Keratinocyte (primary cell): ENCODE measurements at regions not wholly inside any gene's neighbourhood (a gene's known extent, or its start where the extent isn't known, plus 50 kb on each side); places are given as distances from the start of the nearest gene placed in this dataset.

Experiments
- CTCF ChIP-seq, 3 experiments: IDR thresholded peaks in 1 of 3; conservative IDR thresholded peaks in 1 of 3; optimal IDR thresholded peaks in 1 of 3; 2 replicates in 2 of 3; 3 replicates in 1 of 3; pipeline versions ENCODE3 to v1.5.1; 2011; ENCODE audit warnings: low read length in 3 of 3, mild to moderate bottlenecking in 3 of 3, moderate library complexity in 2 of 3, control low read depth in 1 of 3, inconsistent platforms in 1 of 3; ENCODE audit not compliant: insufficient read depth in 2 of 3; ENCODE audit errors: extremely low read depth in 1 of 3
- EZH2 ChIP-seq: IDR thresholded peaks from one replicate; pipeline ENCODE4 v1.6.1; 2012; ENCODE audit warnings: inconsistent platforms, mild to moderate bottlenecking, low read length, moderate library complexity

GRCh38 chr2:57740891-57741290 is 305.7 kb upstream of the VRK2 start:
- no peak for TF ChIP-seq CTCF (optimal IDR thresholded peaks at IDR 0.05 in 1 of 3, IDR thresholded peaks at IDR 0.05 in 1 of 3, conservative IDR thresholded peaks at IDR 0.05 in 1 of 3; ENCODE audit: extremely low read depth in 1 of 3, insufficient read depth in 2 of 3, low read length in 3 of 3)
- no peak for TF ChIP-seq EZH2
